Body of pancreas (tissue), 4 donors: ENCODE measurements at regions not wholly inside any gene's neighbourhood (a gene's known extent, or its start where the extent isn't known, plus 50 kb on each side); places are given as distances from the start of the nearest gene placed in this dataset.

Experiments
- ATAC-seq: fragments of 150-250 bp; one replicate; pipeline ENCODE4 v1.9.1; 2016
- DNase-seq, 4 donors: peaks; one replicate each; pipeline ENCODE4 v3.0.0-alpha.2; 2019
- H3K27ac ChIP-seq, 4 donors: fragments of 200-600 bp; sonication (generic); 1 replicate in 3 of 4; 2 replicates in 1 of 4; pipeline versions ENCODE4 v1.5.1 to v1.6.1; 2016 to 2019; ENCODE audit warnings: mild to moderate bottlenecking in 1 of 4, mixed read lengths in 1 of 4, moderate library complexity in 1 of 4
- H3K27me3 ChIP-seq, 2 donors: fragments of 200-600 bp; sonication (generic); one replicate each; pipeline ENCODE4 v1.6.0; 2016; ENCODE audit warnings: mild to moderate bottlenecking in 1 of 2
- H3K36me3 ChIP-seq, 2 donors: fragments of 200-600 bp; sonication (generic); replicated peaks in 1 of 2; 2 replicates each; pipeline ENCODE4 v1.5.1; 2016; ENCODE audit warnings: low read depth in 2 of 2; ENCODE audit not compliant: insufficient read depth in 1 of 2
- H3K4me1 ChIP-seq: fragments of 200-600 bp; sonication (generic); one replicate; pipeline ENCODE4 v1.6.0; 2016
- H3K4me3 ChIP-seq, 2 donors: fragments of 200-600 bp; sonication (generic); 1 replicate in 1 of 2; 2 replicates in 1 of 2; pipeline ENCODE4 v1.5.1; 2016 to 2019
- H3K9me3 ChIP-seq, 3 donors: fragments of 200-600 bp; sonication (generic); 1 replicate in 2 of 3; 2 replicates in 1 of 3; pipeline ENCODE4 v1.5.1; 2016
- CTCF ChIP-seq, 7 experiments: fragments of 450-650 bp in 4 of 7; fragments of 200-600 bp in 3 of 7; sonication (generic) in 3 of 7; IDR thresholded peaks; one replicate each; pipeline ENCODE4 v1.5.1; 2016 to 2019; ENCODE audit warnings: antibody characterized with exemption in 7 of 7
- POLR2A ChIP-seq, 3 donors: fragments of 450-650 bp; IDR thresholded peaks; one replicate each; pipeline ENCODE4 v1.6.1; 2016; ENCODE audit warnings: antibody characterized with exemption in 3 of 3, mild to moderate bottlenecking in 2 of 3
- WGBS, 2 donors: methylation state at CpG; one replicate each; pipeline ENCODE4 v1.1.5; 2017; 5-methylcytosine and 5-hydroxymethylcytosine counted together
- intact Hi-C: fragments of 100-400 bp; cut with DNase I; formaldehyde crosslinking; loops from one replicate; pipeline ENCODE4 v1.15.1; 2023

DNA sequence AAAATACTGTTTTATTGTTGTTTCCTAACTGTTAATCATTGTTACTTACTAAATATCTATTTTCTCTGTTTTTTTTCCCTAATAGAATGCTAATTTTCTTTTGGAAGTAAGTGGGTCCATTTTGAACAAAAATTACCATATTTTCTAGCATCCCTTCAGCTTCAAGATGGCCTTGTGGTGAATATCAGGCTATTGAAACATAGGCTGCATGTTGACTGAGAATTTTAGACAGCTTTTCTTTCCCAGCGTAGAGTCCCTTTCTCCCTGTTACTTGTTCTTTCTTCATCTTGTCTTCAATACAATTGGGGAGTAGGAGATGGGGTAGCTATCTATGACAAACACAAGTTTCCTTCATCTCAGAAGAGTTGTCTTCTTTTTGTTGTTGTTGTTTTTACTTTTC lies 397.0 kb downstream of the DOK5 start:
- TF ChIP-seq POLR2A (IDR thresholded peaks at IDR 0.05) = no peak
- no peak for TF ChIP-seq CTCF (IDR thresholded peaks at IDR 0.05)
- Histone ChIP-seq H3K4me3 (no peak overlapping the region), H3K9me3 (no peaks in the 10 kb centered on the region), H3K27ac (no peak overlapping the region), H3K27me3 (no peaks in the 10 kb centered on the region), H3K36me3 (no peaks in the 10 kb centered on the region), H3K4me1 (no peaks in the 10 kb centered on the region)
- 79 to 84% methylated on average over 1 of the region's 1 CpG for WGBS, 2 donors
- DNase-seq (no peak), ATAC-seq (no peak)
- intact Hi-C loops = no loop called here

DNA sequence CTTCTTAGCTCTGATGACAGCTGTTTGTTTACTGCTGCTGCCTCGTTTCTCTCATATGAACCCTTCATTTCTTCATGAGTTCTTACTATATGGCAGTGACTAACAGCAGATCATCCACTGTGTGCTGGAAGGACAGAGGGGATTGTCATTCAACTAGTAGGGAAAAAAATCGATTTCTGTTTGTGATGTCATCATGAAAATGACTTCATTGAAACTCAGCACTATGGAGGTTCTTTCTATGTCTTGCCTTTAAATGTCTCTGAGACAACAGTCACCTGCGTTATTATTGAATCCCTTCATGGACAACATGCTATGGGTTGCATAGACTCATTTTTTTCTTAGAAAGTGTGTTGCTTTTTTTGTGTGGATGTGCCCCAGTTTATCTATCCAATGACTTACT lies 394.4 kb downstream of the DOK5 start:
- H3K27me3 ChIP-seq = no peaks in the 10 kb centered on the region
- ATAC-seq (no peak), DNase-seq (no peak)
- WGBS, 2 donors = 37 to 53% methylated on average over 3 of the region's 3 CpGs
- TF ChIP-seq CTCF (IDR thresholded peaks at IDR 0.05) (no peak), POLR2A (IDR thresholded peaks at IDR 0.05) (no peak)
- no peaks in the 10 kb centered on the region for H3K9me3 ChIP-seq
- intact Hi-C loops = no loop called here
- no peak overlapping the region for H3K27ac ChIP-seq
- no peak overlapping the region for H3K4me3 ChIP-seq
- H3K36me3 ChIP-seq = no peaks in the 10 kb centered on the region
- no peaks in the 10 kb centered on the region for H3K4me1 ChIP-seq

- no peak overlapping the region for H3K4me3 ChIP-seq
- no peak for TF ChIP-seq POLR2A (IDR thresholded peaks at IDR 0.05)
- TF ChIP-seq CTCF (IDR thresholded peaks at IDR 0.05) = no peak
- no peak for DNase-seq
- WGBS, 2 donors = 62 to 73% methylated on average over 4 of the region's 4 CpGs
- intact Hi-C loops = no loop called here
- H3K27me3 ChIP-seq = no peaks in the 10 kb centered on the region
- no peak for ATAC-seq
- H3K9me3 ChIP-seq = no peaks in the 10 kb centered on the region
- H3K36me3 ChIP-seq = no peaks in the 10 kb centered on the region
- no peak overlapping the region for H3K27ac ChIP-seq
- no peaks in the 10 kb centered on the region for H3K4me1 ChIP-seq
Observed at GRCh38 chr20:54865273-54865672, 389.9 kb downstream of the DOK5 start.

DNA sequence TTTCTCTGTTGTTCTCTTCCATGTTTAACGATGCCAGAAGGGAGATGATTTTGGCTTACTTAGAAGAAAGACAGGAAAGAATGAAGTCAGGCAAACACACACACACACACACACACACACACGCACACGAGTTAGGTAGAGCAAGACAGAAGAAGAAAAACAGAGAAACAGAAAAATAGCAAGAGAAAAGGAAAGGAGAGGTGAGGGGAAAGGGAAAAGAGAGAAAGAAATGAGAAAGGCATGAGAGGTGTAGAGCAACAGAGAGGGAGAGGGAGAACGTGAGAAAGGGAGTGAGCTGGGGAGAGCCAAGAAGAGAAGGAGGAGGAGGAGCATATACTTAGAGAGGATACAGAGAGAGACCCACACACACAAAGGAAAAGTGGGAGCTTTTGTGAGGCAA lies 385.3 kb downstream of the DOK5 start:
- 42 to 51% methylated on average over 4 of the region's 4 CpGs for WGBS, 2 donors
- Histone ChIP-seq H3K4me1 (no peaks in the 10 kb centered on the region), H3K27ac (no peak overlapping the region), H3K36me3 (no peaks in the 10 kb centered on the region), H3K9me3 (no peaks in the 10 kb centered on the region), H3K27me3 (no peaks in the 10 kb centered on the region), H3K4me3 (no peak overlapping the region)
- no peak for TF ChIP-seq POLR2A (IDR thresholded peaks at IDR 0.05)
- no peak for TF ChIP-seq CTCF (IDR thresholded peaks at IDR 0.05)
- DNase-seq (no peak), ATAC-seq (no peak)
- intact Hi-C loops = no loop called here

DNA sequence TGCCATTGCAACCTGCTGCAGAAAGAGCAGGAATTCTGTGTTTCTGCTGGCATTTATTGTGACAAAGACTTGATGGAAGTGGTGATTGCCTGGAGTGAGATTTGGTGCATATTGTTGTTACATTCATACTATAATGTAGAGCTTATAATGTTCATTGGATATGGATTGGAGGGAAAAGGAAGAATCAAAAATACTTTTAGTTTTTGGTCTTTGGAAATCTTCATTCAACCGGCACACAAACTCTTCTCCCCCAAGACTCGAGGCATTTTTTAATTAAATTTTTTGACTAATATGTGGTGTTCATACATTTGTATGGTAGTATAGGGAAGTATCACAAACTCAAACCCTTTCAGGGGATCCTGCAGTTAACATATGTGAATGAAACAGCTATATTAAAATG lies 380.8 kb downstream of the DOK5 start:
- 79 to 89% methylated on average over 2 of the region's 2 CpGs for WGBS, 2 donors
- TF ChIP-seq CTCF (IDR thresholded peaks at IDR 0.05) = no peak
- TF ChIP-seq POLR2A (IDR thresholded peaks at IDR 0.05) = no peak
- no peak for ATAC-seq

More for the DNA sequence above, 380.8 kb downstream of the DOK5 start:
- no peak for DNase-seq
- no peaks in the 10 kb centered on the region for H3K4me1 ChIP-seq
- H3K4me3 ChIP-seq = no peak overlapping the region
- intact Hi-C loops = no loop called here
- H3K36me3 ChIP-seq = no peaks in the 10 kb centered on the region
- no peaks in the 10 kb centered on the region for H3K27me3 ChIP-seq
- no peak overlapping the region for H3K27ac ChIP-seq
- H3K9me3 ChIP-seq = no peaks in the 10 kb centered on the region
